Kidney (tissue), 13 donors: ENCODE measurements at regions not wholly inside any gene's neighbourhood (a gene's known extent, or its start where the extent isn't known, plus 50 kb on each side); places are given as distances from the start of the nearest gene placed in this dataset.

Experiments used
- DNase-seq, 5 donors: peaks; one replicate each; pipeline ENCODE4 v3.0.0-alpha.2; 2013 to 2020
- FAIRE-seq: peaks from 2 replicates; lab custom pipeline; 2012; peaks lifted over from hg19 to GRCh38; lab: Jason Lieb, UNC
- H3K27ac ChIP-seq, 2 donors: one replicate each; pipeline ENCODE4 v1.7.0; 2013; ENCODE audit warnings: low read depth in 2 of 2, low read length in 2 of 2, inconsistent platforms in 1 of 2
- H3K27me3 ChIP-seq: one replicate; pipeline ENCODE4 v1.7.1; 2013; ENCODE audit warnings: low read length, inconsistent platforms; ENCODE audit not compliant: control insufficient read depth, insufficient read depth
- H3K36me3 ChIP-seq, 3 donors: one replicate each; pipeline versions ENCODE4 v1.7.0 to v1.7.1; 2013; ENCODE audit warnings: low read length in 3 of 3, control low read depth in 1 of 3, inconsistent platforms in 1 of 3; ENCODE audit not compliant: insufficient read depth in 3 of 3, control insufficient read depth in 2 of 3
- H3K4me1 ChIP-seq, 3 donors: one replicate each; pipeline versions ENCODE4 v1.7.0 to v1.7.1; 2013; ENCODE audit warnings: low read length in 3 of 3, inconsistent platforms in 1 of 3, low read depth in 1 of 3; ENCODE audit not compliant: control insufficient read depth in 2 of 3, insufficient read depth in 2 of 3
- H3K4me3 ChIP-seq, 3 donors: one replicate each; pipeline versions ENCODE4 v1.7.0 to v1.8.1; 2013; ENCODE audit warnings: low read length in 3 of 3, control low read depth in 1 of 3, inconsistent platforms in 1 of 3
- H3K9ac ChIP-seq, 3 donors: one replicate each; pipeline versions ENCODE4 v1.7.0 to v1.7.1; 2013; ENCODE audit warnings: low read length in 3 of 3, control low read depth in 1 of 3, inconsistent platforms in 1 of 3
- H3K9me3 ChIP-seq, 3 donors: one replicate each; pipeline versions ENCODE4 v1.7.0 to v1.7.1; 2013; ENCODE audit warnings: low read length in 3 of 3, control low read depth in 1 of 3, inconsistent platforms in 1 of 3; ENCODE audit not compliant: control insufficient read depth in 2 of 3, insufficient read depth in 1 of 3
- CTCF ChIP-seq: IDR thresholded peaks from 3 replicates; pipeline ENCODE4 v1.5.1; 2012; ENCODE audit warnings: mild to moderate bottlenecking, moderate library complexity, borderline replicate concordance; ENCODE audit not compliant: insufficient read depth; ENCODE audit errors: extremely low read depth
- intact Hi-C: fragments of 100-400 bp; cut with DNase I; formaldehyde crosslinking; loops from one replicate; pipeline ENCODE4 v1.11.1; 2022
- donor health status: control.
- donor health status: control.
- donor health status: control.
- donor health status: control.
- donor health status: control.
- donor health status: DM: yes; HTN: yes; CAD: no.
- donor health status: Normal renal cell carcinoma (clear cell type).

GRCh38 chr18:46373131-46373530, 268.9 kb downstream of the HAUS1 start:
- no peaks in the 10 kb centered on the region for H3K36me3 ChIP-seq
- H3K9me3 ChIP-seq: no peaks in the 10 kb centered on the region
- no peak for DNase-seq
- no peaks in the 10 kb centered on the region for H3K27me3 ChIP-seq
- TF ChIP-seq CTCF: no peak
- no peak overlapping the region for H3K9ac ChIP-seq
- H3K4me3 ChIP-seq: no peak overlapping the region
- FAIRE-seq: no peak
- no peak overlapping the region for H3K27ac ChIP-seq
- H3K4me1 ChIP-seq: no peaks in the 10 kb centered on the region
- intact Hi-C loops: no loop called here

DNA sequence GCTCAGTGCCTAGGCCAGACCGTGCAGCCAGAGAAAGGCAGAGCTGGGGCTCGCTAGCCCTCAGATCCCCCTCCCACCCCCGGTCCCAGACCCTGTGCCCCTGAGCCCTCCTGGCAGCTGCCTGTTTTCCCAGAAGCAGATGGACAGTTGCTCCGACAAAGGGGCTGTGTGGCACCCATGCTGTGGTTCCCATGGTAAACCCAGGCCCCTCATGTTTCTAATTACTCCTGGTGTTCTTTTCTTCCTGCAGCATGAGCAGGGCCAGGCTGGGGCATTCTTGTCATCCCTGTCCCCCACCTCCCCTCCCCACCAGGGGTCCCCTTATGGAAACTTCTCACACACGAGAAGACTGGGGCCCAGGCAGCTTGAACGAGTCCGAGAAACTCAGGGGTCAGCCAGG, 269.6 kb downstream of the HAUS1 start:
- FAIRE-seq: no peak
- Histone ChIP-seq H3K9ac (no peak overlapping the region), H3K4me1 (no peaks in the 10 kb centered on the region), H3K27me3 (no peaks in the 10 kb centered on the region), H3K27ac (no peak overlapping the region), H3K4me3 (no peak overlapping the region), H3K9me3 (no peaks in the 10 kb centered on the region), H3K36me3 (no peaks in the 10 kb centered on the region)
- intact Hi-C loops: no loop called here
- DNase-seq: peak in 1 of 5 donors; percentile 48
- no peak for TF ChIP-seq CTCF

DNA sequence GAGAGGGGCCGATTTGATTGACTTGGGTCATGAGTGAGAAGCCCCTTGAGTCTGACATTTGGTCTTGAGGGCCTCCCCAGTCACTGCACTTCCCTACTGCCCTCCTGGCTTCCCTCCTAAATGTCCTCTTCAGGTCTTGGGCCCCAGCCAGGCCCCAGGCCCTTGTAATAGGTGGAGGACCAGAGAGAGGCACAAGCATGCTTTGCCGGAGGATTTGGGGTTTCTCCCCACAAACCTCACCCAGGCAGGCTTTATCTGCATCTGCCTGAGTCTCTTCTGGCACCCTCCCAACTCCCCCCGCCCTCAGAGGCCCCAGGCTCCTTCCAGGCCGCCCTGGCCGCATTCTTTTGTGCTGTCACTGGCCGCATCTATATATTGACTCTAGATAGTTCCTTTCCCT, 270.7 kb downstream of the HAUS1 start:
- no peak for TF ChIP-seq CTCF
- Histone ChIP-seq H3K4me1 (no peaks in the 10 kb centered on the region), H3K9me3 (no peaks in the 10 kb centered on the region), H3K27ac (no peak overlapping the region), H3K36me3 (no peaks in the 10 kb centered on the region), H3K9ac (no peak overlapping the region), H3K27me3 (no peaks in the 10 kb centered on the region), H3K4me3 (no peak overlapping the region)
- DNase-seq (peak in 1 of 5 donors; percentile 54), FAIRE-seq (no peak)
- intact Hi-C loops: no loop called here

DNA sequence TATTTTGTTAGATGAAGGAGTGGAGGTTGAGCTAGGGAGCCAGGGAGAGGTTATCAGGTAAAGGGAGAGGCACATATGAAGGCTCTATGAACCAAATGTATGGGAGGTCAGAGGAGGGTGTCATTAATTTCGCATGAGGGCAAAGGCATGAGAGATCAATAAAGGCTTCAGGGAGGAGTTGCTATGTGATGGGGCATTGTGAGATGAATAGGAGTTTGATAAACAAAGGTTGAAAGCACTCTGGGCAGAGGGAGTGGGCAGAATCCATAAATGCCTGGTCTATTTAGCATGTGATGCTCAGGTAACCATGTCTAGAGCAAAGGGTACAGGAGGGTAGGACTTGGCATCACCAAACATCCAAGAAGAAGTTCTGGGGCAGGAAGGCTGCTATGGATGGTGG, 273.4 kb downstream of the HAUS1 start:
- no peaks in the 10 kb centered on the region for H3K27me3 ChIP-seq
- H3K9me3 ChIP-seq: no peaks in the 10 kb centered on the region
- no peaks in the 10 kb centered on the region for H3K4me1 ChIP-seq
- intact Hi-C loops: no loop called here
- TF ChIP-seq CTCF: no peak
- H3K36me3 ChIP-seq: no peaks in the 10 kb centered on the region
- H3K27ac ChIP-seq: no peak overlapping the region
- FAIRE-seq (no peak), DNase-seq (no peak)
- no peak overlapping the region for H3K4me3 ChIP-seq
- no peak overlapping the region for H3K9ac ChIP-seq
